CD14-positive monocyte (primary cell): ENCODE measurements at regions not wholly inside any gene's neighbourhood (a gene's known extent, or its start where the extent isn't known, plus 50 kb on each side); places are given as distances from the start of the nearest gene placed in this dataset.

Experiments
- DNase-seq, 3 donors: peaks; one replicate each; pipeline ENCODE4 v3.0.0-alpha.2; 2011 to 2022
- H2AFZ ChIP-seq: 2 replicates; pipeline ENCODE4 v1.6.0; 2012; ENCODE audit warnings: mild to moderate bottlenecking, low read depth, low read length, inconsistent platforms; ENCODE audit not compliant: insufficient read depth, poor library complexity, severe bottlenecking
- H3K27ac ChIP-seq, 2 donors: 1 replicate in 1 of 2; 2 replicates in 1 of 2; pipeline ENCODE4 v1.5.1; 2012 to 2013; ENCODE audit warnings: low read length in 2 of 2, control low read depth in 1 of 2, inconsistent platforms in 1 of 2, low read depth in 1 of 2, mild to moderate bottlenecking in 1 of 2
- H3K27me3 ChIP-seq, 2 donors: one replicate each; pipeline versions ENCODE4 v1.6.0 to v1.6.1; 2011 to 2013; ENCODE audit warnings: low read length in 2 of 2; ENCODE audit not compliant: control insufficient read depth in 2 of 2, insufficient read depth in 2 of 2
- H3K36me3 ChIP-seq, 2 donors: replicated peaks in 1 of 2; 1 replicate in 1 of 2; 2 replicates in 1 of 2; pipeline versions ENCODE4 v1.5.1 to v1.6.1; 2012 to 2013; ENCODE audit warnings: low read length in 2 of 2, control low read depth in 1 of 2, inconsistent platforms in 1 of 2, mild to moderate bottlenecking in 1 of 2; ENCODE audit not compliant: insufficient read depth in 2 of 2, control insufficient read depth in 1 of 2
- H3K4me1 ChIP-seq, 2 donors: 1 replicate in 1 of 2; 2 replicates in 1 of 2; pipeline versions ENCODE4 v1.5.1 to v1.6.1; 2012 to 2013; ENCODE audit warnings: low read length in 2 of 2, control low read depth in 1 of 2, inconsistent platforms in 1 of 2, mild to moderate bottlenecking in 1 of 2, moderate library complexity in 1 of 2; ENCODE audit not compliant: insufficient read depth in 2 of 2, control insufficient read depth in 1 of 2
- H3K4me2 ChIP-seq: replicated peaks from 2 replicates; pipeline ENCODE3; 2012; ENCODE audit warnings: low read length, moderate library complexity, mild to moderate bottlenecking; ENCODE audit not compliant: poor library complexity, severe bottlenecking; ENCODE audit errors: extremely low read depth
- H3K4me3 ChIP-seq, 3 experiments: fragments of 200-600 bp in 1 of 3; sonication (generic) in 1 of 3; replicated peaks in 1 of 3; 1 replicate in 2 of 3; 2 replicates in 1 of 3; pipeline ENCODE4 v1.5.1; 2011 to 2013; ENCODE audit warnings: low read length in 3 of 3, mild to moderate bottlenecking in 3 of 3, control low read depth in 2 of 3, low read depth in 2 of 3, inconsistent platforms in 1 of 3, moderate library complexity in 1 of 3
- H3K79me2 ChIP-seq: 2 replicates; pipeline ENCODE4 v1.6.0; 2012; ENCODE audit warnings: mild to moderate bottlenecking, control low read depth, inconsistent platforms, low read length, moderate library complexity; ENCODE audit not compliant: insufficient read depth
- H3K9ac ChIP-seq: 2 replicates; pipeline ENCODE4 v1.6.0; 2017; ENCODE audit warnings: low read length, mild to moderate bottlenecking; ENCODE audit not compliant: insufficient read depth, poor library complexity, severe bottlenecking
- H3K9me3 ChIP-seq, 2 donors: replicated peaks in 1 of 2; 1 replicate in 1 of 2; 2 replicates in 1 of 2; pipeline versions ENCODE4 v1.5.1 to v1.6.1; 2012 to 2013; ENCODE audit warnings: low read length in 2 of 2, control low read depth in 1 of 2; ENCODE audit not compliant: control insufficient read depth in 1 of 2, insufficient read depth in 1 of 2
- H4K20me1 ChIP-seq: 2 replicates; pipeline ENCODE4 v1.6.0; 2012; ENCODE audit warnings: mild to moderate bottlenecking, low read length, control low read depth, moderate library complexity; ENCODE audit not compliant: insufficient read depth
- H3K27ac Mint-ChIP-seq, 7 donors: one replicate each; pipeline ENCODE4 v1.8.0; 2020; ENCODE audit warnings: mild to moderate bottlenecking in 7 of 7, mixed read lengths in 7 of 7, moderate library complexity in 6 of 7, inconsistent platforms in 2 of 7
- H3K27me3 Mint-ChIP-seq, 3 donors: one replicate each; pipeline ENCODE4 v1.8.0; 2021 to 2022; ENCODE audit warnings: low read depth in 3 of 3, mild to moderate bottlenecking in 3 of 3, mixed read lengths in 3 of 3, moderate library complexity in 3 of 3, inconsistent platforms in 1 of 3
- H3K36me3 Mint-ChIP-seq, 2 donors: one replicate each; pipeline ENCODE4 v1.8.0; 2020; ENCODE audit warnings: mixed read lengths in 2 of 2, inconsistent platforms in 1 of 2, mild to moderate bottlenecking in 1 of 2
- H3K4me1 Mint-ChIP-seq: one replicate; pipeline ENCODE4 v1.8.0; 2020; ENCODE audit warnings: mild to moderate bottlenecking, mixed read lengths
- H3K4me3 Mint-ChIP-seq, 2 donors: one replicate each; pipeline ENCODE4 v1.8.0; 2020; ENCODE audit warnings: mild to moderate bottlenecking in 2 of 2, mixed read lengths in 2 of 2, moderate library complexity in 1 of 2
- H3K9me3 Mint-ChIP-seq, 7 donors: one replicate each; pipeline ENCODE4 v1.8.0; 2020 to 2022; ENCODE audit warnings: mixed read lengths in 7 of 7, mild to moderate bottlenecking in 6 of 7, moderate library complexity in 6 of 7, inconsistent platforms in 2 of 7
- WGBS: methylation state at CpG from one replicate; pipeline ENCODE4 v1.1.5; 2013; ENCODE audit warnings: missing lambda C conversion rate; ENCODE audit not compliant: insufficient coverage; 5-methylcytosine and 5-hydroxymethylcytosine counted together
- intact Hi-C, 2 donors: fragments of 100-400 bp; cut with micrococcal nuclease; formaldehyde crosslinking; loops; one replicate each; pipeline versions ENCODE4 v1.15.0 to v1.15.1; 2023
- TF ChIP-seq, protein P1 (sequence below): fragments of 200-600 bp; IDR thresholded peaks from one replicate; pipeline ENCODE4 v1.8.0; 2022; ENCODE audit warnings: antibody characterized with exemption, mild to moderate bottlenecking

GRCh38 chr9:18348083-18348475 lies 125.9 kb upstream of the ADAMTSL1 start:
- TF ChIP-seq, protein P1, sequence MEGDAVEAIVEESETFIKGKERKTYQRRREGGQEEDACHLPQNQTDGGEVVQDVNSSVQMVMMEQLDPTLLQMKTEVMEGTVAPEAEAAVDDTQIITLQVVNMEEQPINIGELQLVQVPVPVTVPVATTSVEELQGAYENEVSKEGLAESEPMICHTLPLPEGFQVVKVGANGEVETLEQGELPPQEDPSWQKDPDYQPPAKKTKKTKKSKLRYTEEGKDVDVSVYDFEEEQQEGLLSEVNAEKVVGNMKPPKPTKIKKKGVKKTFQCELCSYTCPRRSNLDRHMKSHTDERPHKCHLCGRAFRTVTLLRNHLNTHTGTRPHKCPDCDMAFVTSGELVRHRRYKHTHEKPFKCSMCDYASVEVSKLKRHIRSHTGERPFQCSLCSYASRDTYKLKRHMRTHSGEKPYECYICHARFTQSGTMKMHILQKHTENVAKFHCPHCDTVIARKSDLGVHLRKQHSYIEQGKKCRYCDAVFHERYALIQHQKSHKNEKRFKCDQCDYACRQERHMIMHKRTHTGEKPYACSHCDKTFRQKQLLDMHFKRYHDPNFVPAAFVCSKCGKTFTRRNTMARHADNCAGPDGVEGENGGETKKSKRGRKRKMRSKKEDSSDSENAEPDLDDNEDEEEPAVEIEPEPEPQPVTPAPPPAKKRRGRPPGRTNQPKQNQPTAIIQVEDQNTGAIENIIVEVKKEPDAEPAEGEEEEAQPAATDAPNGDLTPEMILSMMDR = no peak
- Mint-ChIP-seq H3K27ac (no peak overlapping the region), H3K36me3 (no peaks in the 10 kb centered on the region), H3K4me3 (no peak overlapping the region), H3K9me3 (no peaks in the 10 kb centered on the region), H3K4me1 (no peaks in the 10 kb centered on the region), H3K27me3 (no peaks in the 10 kb centered on the region)
- Histone ChIP-seq H4K20me1 (no peaks in the 10 kb centered on the region), H3K27me3 (no peaks in the 10 kb centered on the region), H3K4me3 (no peak overlapping the region), H3K79me2 (no peaks in the 10 kb centered on the region), H3K4me2 (no peak overlapping the region), H3K4me1 (no peaks in the 10 kb centered on the region), H3K27ac (no peak overlapping the region), H3K9me3 (no peaks in the 10 kb centered on the region), H2AFZ (no peak overlapping the region), H3K9ac (no peak overlapping the region), H3K36me3 (no peaks in the 10 kb centered on the region)
- no peak for DNase-seq
- intact Hi-C loops = no loop called here
- WGBS = no CpG with 5 or more reads among the region's 2 CpGs

GRCh38 chr9:18349530-18349929 lies 124.4 kb upstream of the ADAMTSL1 start:
- Mint-ChIP-seq H3K9me3 (peaks cover 0 to under 1% (median 0%) of the 10 kb centered on the region in 7 donors), H3K4me3 (no peak overlapping the region), H3K27ac (no peak overlapping the region), H3K4me1 (no peaks in the 10 kb centered on the region), H3K27me3 (no peaks in the 10 kb centered on the region), H3K36me3 (no peaks in the 10 kb centered on the region)
- no peaks in the 10 kb centered on the region for H4K20me1 ChIP-seq
- DNase-seq = no peak
- H3K9ac ChIP-seq = no peak overlapping the region
- H3K4me2 ChIP-seq = no peak overlapping the region
- no peaks in the 10 kb centered on the region for H3K27me3 ChIP-seq
- H3K9me3 ChIP-seq = no peaks in the 10 kb centered on the region
- no peak overlapping the region for H3K27ac ChIP-seq
- WGBS = no CpG with 5 or more reads among the region's 3 CpGs
- TF ChIP-seq, protein P1 = no peak
- H3K36me3 ChIP-seq = no peaks in the 10 kb centered on the region
- no peak overlapping the region for H2AFZ ChIP-seq
- intact Hi-C loops = no loop called here
- no peak overlapping the region for H3K4me3 ChIP-seq
- no peaks in the 10 kb centered on the region for H3K79me2 ChIP-seq
- H3K4me1 ChIP-seq = no peaks in the 10 kb centered on the region
